Adrenal gland (tissue), 9 donors: ENCODE measurements at regions not wholly inside any gene's neighbourhood (a gene's known extent, or its start where the extent isn't known, plus 50 kb on each side); places are given as distances from the start of the nearest gene placed in this dataset.
A peak's percentile ranks its signal among the peaks of the same experiment; 100 is the strongest.

Experiments
- DNase-seq, 7 donors: peaks; one replicate each; pipeline ENCODE4 v3.0.0-alpha.2; 2019 to 2020
- H3K27ac ChIP-seq, 5 donors: fragments of 200-600 bp; sonication (generic) in 4 of 5; 1 replicate in 3 of 5; 2 replicates in 2 of 5; pipeline versions ENCODE4 v1.5.1 to v1.8.0; 2016 to 2020; ENCODE audit warnings: mild to moderate bottlenecking in 1 of 5
- H3K27me3 ChIP-seq: fragments of 200-600 bp; 2 replicates; pipeline ENCODE4 v1.8.0; 2021
- H3K36me3 ChIP-seq, 2 donors: fragments of 200-600 bp; replicated peaks in 1 of 2; 1 replicate in 1 of 2; 2 replicates in 1 of 2; pipeline versions ENCODE4 v1.5.1 to v1.8.0; 2018 to 2022
- H3K4me1 ChIP-seq, 2 donors: fragments of 200-600 bp; replicated peaks in 1 of 2; 1 replicate in 1 of 2; 2 replicates in 1 of 2; pipeline versions ENCODE4 v1.5.1 to v1.8.0; 2018 to 2021
- H3K4me3 ChIP-seq, 4 donors: fragments of 200-600 bp; sonication (generic) in 3 of 4; one replicate each; pipeline ENCODE4 v1.5.1; 2016 to 2018
- H3K9me3 ChIP-seq, 3 donors: fragments of 200-600 bp; sonication (generic) in 1 of 3; replicated peaks in 1 of 3; 1 replicate in 2 of 3; 2 replicates in 1 of 3; pipeline versions ENCODE4 v1.5.1 to v1.8.0; 2016 to 2021
- CTCF ChIP-seq, 6 experiments: fragments of 450-650 bp in 4 of 6; fragments of 200-600 bp in 2 of 6; sonication (generic) in 1 of 6; IDR thresholded peaks; 1 replicate in 5 of 6; 2 replicates in 1 of 6; pipeline versions ENCODE4 v1.5.1 to v1.8.0; 2016 to 2021; ENCODE audit warnings: antibody characterized with exemption in 6 of 6, mild to moderate bottlenecking in 2 of 6, moderate library complexity in 1 of 6
- POLR2A ChIP-seq, 2 donors: fragments of 450-650 bp; IDR thresholded peaks; one replicate each; pipeline ENCODE4 v1.6.1; 2017; ENCODE audit warnings: antibody characterized with exemption in 2 of 2, mild to moderate bottlenecking in 2 of 2, moderate library complexity in 1 of 2
- WGBS, 4 donors: extraction: QIAGEN DNeasy Blood & Tissue Kit in 2 of 4; methylation state at CpG; one replicate each; pipeline versions ENCODE4 v1.1.5 to v1.1.7; 2013 to 2017; 5-methylcytosine and 5-hydroxymethylcytosine counted together
- intact Hi-C, 2 donors: fragments of 100-400 bp; cut with DNase I; formaldehyde crosslinking; loops; one replicate each; pipeline versions ENCODE4 v1.14.1 to v1.15.0; 2022 to 2023
- donor health status: healthy with polysubstance abuse.
- donor health status: Bipolar disorder and iron deficiency.
- donor health status: DM: yes; HTN: yes; CAD: no.
- donor health status: DM: no; HTN: no; CAD: no.
- donor health status: DM: no; HTN: no; CAD: no.

GRCh38 chr1:30028283-30028682 lies 695.1 kb downstream of the MATN1 start:
- WGBS, 4 donors = 62 to 73% (median 71%) methylated on average over 2 of the region's 2 CpGs
- no peak overlapping the region for H3K4me3 ChIP-seq
- H3K4me1 ChIP-seq = no peaks in the 10 kb centered on the region
- no peak for DNase-seq
- H3K9me3 ChIP-seq = no peaks in the 10 kb centered on the region
- intact Hi-C loops = no loop called here
- H3K27ac ChIP-seq = no peak overlapping the region
- H3K36me3 ChIP-seq = no peaks in the 10 kb centered on the region
- H3K27me3 ChIP-seq = no peaks in the 10 kb centered on the region
- TF ChIP-seq POLR2A (IDR thresholded peaks at IDR 0.05) (no peak), CTCF (IDR thresholded peaks at IDR 0.05) (no peak)

- WGBS, 4 donors = 65 to 72% (median 69%) methylated on average over 2 of the region's 2 CpGs
Measured at GRCh38 chr1:30027247-30027646, 696.1 kb downstream of the MATN1 start.

GRCh38 chr1:30024411-30025195 lies 698.8 kb downstream of the MATN1 start:
- Histone ChIP-seq H3K36me3 (no peaks in the 10 kb centered on the region), H3K4me1 (no peaks in the 10 kb centered on the region), H3K27ac (no peak overlapping the region), H3K4me3 (no peak overlapping the region), H3K9me3 (no peaks in the 10 kb centered on the region), H3K27me3 (no peaks in the 10 kb centered on the region)
- no peak for TF ChIP-seq CTCF (IDR thresholded peaks at IDR 0.05)
- TF ChIP-seq POLR2A (IDR thresholded peaks at IDR 0.05) = no peak
- intact Hi-C loops = no loop called here
- peak in 1 of 7 donors; percentile 5 for DNase-seq
- 56 to 67% (median 62%) methylated on average over 5 of the region's 5 CpGs for WGBS, 4 donors

More at GRCh38 chr1:30027247-30027646, 696.1 kb downstream of the MATN1 start:
- H3K27ac ChIP-seq = no peak overlapping the region
- no peaks in the 10 kb centered on the region for H3K4me1 ChIP-seq
- H3K9me3 ChIP-seq = no peaks in the 10 kb centered on the region
- TF ChIP-seq CTCF (IDR thresholded peaks at IDR 0.05) (no peak), POLR2A (IDR thresholded peaks at IDR 0.05) (no peak)
- no peaks in the 10 kb centered on the region for H3K36me3 ChIP-seq
- H3K27me3 ChIP-seq = no peaks in the 10 kb centered on the region
- DNase-seq = no peak
- intact Hi-C loops = no loop called here
- no peak overlapping the region for H3K4me3 ChIP-seq

GRCh38 chr1:30023339-30024022 lies 699.9 kb downstream of the MATN1 start:
- H3K4me1 ChIP-seq = no peaks in the 10 kb centered on the region
- intact Hi-C loops = no loop called here
- H3K4me3 ChIP-seq = no peak overlapping the region
- no peaks in the 10 kb centered on the region for H3K36me3 ChIP-seq
- no peak overlapping the region for H3K27ac ChIP-seq
- DNase-seq = no peak
- H3K27me3 ChIP-seq = no peaks in the 10 kb centered on the region
- TF ChIP-seq CTCF (IDR thresholded peaks at IDR 0.05) (no peak), POLR2A (IDR thresholded peaks at IDR 0.05) (no peak)
- H3K9me3 ChIP-seq = no peaks in the 10 kb centered on the region
- WGBS, 4 donors = 66 to 82% (median 78%) methylated on average over 2 of the region's 2 CpGs
